ENCODE measurements at regions not wholly inside any gene's neighbourhood (a gene's known extent, or its start where the extent isn't known, plus 50 kb on each side); places are given as distances from the start of the nearest gene placed in this dataset.

GRCh38 chr14:81981307-81981675 is 447.6 kb upstream of the SEL1L start:
- DNase-seq (ENCODE audit: low spot score), result no peak
- WGBS, result 47% methylated on average over 5 of the region's 5 CpGs
- no peak overlapping the region for H3K4me3 ChIP-seq
- no peak overlapping the region for H3K27ac ChIP-seq
- no peak for TF ChIP-seq POLR2A (IDR thresholded peaks at IDR 0.05)
- TF ChIP-seq CTCF (IDR thresholded peaks at IDR 0.05), result no peak
- TF ChIP-seq POLR2AphosphoS5 (IDR thresholded peaks at IDR 0.05), result no peak
- no peaks in the 10 kb centered on the region for H3K4me1 ChIP-seq (replicated peaks)
- no peaks in the 10 kb centered on the region for H3K9me3 ChIP-seq
- H3K36me3 ChIP-seq, result no peaks in the 10 kb centered on the region
- intact Hi-C loops (cut with DNase I), result no loop called here
- no peaks in the 10 kb centered on the region for H3K27me3 ChIP-seq (replicated peaks; ENCODE audit: insufficient read depth)

- Histone ChIP-seq H3K27ac (no peak overlapping the region), H3K4me3 (no peak overlapping the region), H3K4me1 (replicated peaks) (no peaks in the 10 kb centered on the region), H3K36me3 (no peaks in the 10 kb centered on the region), H3K9me3 (no peaks in the 10 kb centered on the region), H3K27me3 (replicated peaks; ENCODE audit: insufficient read depth) (no peaks in the 10 kb centered on the region)
- 72% methylated on average over 4 of the region's 4 CpGs for WGBS
- TF ChIP-seq CTCF (IDR thresholded peaks at IDR 0.05), result no peak
- no peak for TF ChIP-seq POLR2AphosphoS5 (IDR thresholded peaks at IDR 0.05)
- TF ChIP-seq POLR2A (IDR thresholded peaks at IDR 0.05), result no peak
- intact Hi-C loops (cut with DNase I), result no loop called here
- DNase-seq (ENCODE audit: low spot score), result no peak
These were observed 448.4 kb upstream of the SEL1L start for GRCh38 chr14:81982046-81982445.

- Histone ChIP-seq H3K27ac (no peak overlapping the region), H3K4me3 (no peak overlapping the region), H3K9me3 (no peaks in the 10 kb centered on the region), H3K4me1 (replicated peaks) (no peaks in the 10 kb centered on the region), H3K27me3 (replicated peaks; ENCODE audit: insufficient read depth) (no peaks in the 10 kb centered on the region), H3K36me3 (no peaks in the 10 kb centered on the region)
- intact Hi-C loops (cut with DNase I), result no loop called here
- no peak for DNase-seq (ENCODE audit: low spot score)
- TF ChIP-seq POLR2A (IDR thresholded peaks at IDR 0.05), result no peak
- no peak for TF ChIP-seq CTCF (IDR thresholded peaks at IDR 0.05)
- no peak for TF ChIP-seq POLR2AphosphoS5 (IDR thresholded peaks at IDR 0.05)
These were observed 452.4 kb upstream of the SEL1L start for GRCh38 chr14:81986005-81986404.

GRCh38 chr14:81989211-81989610 is 455.6 kb upstream of the SEL1L start:
- no peak overlapping the region for H3K27ac ChIP-seq
- 87% methylated on average over 3 of the region's 3 CpGs for WGBS
- H3K27me3 ChIP-seq (replicated peaks; ENCODE audit: insufficient read depth), result no peaks in the 10 kb centered on the region
- TF ChIP-seq POLR2A (IDR thresholded peaks at IDR 0.05) (no peak), POLR2AphosphoS5 (IDR thresholded peaks at IDR 0.05) (no peak), CTCF (IDR thresholded peaks at IDR 0.05) (no peak)
- no peaks in the 10 kb centered on the region for H3K9me3 ChIP-seq
- DNase-seq (ENCODE audit: low spot score), result no peak
- intact Hi-C loops (cut with DNase I), result no loop called here
- no peak overlapping the region for H3K4me3 ChIP-seq
- H3K36me3 ChIP-seq, result no peaks in the 10 kb centered on the region
- no peaks in the 10 kb centered on the region for H3K4me1 ChIP-seq (replicated peaks)

GRCh38 chr14:81990312-81990761 is 456.7 kb upstream of the SEL1L start:
- DNase-seq (ENCODE audit: low spot score), result peak; percentile 51
- H3K4me1 ChIP-seq (replicated peaks), result no peaks in the 10 kb centered on the region
- no peaks in the 10 kb centered on the region for H3K27me3 ChIP-seq (replicated peaks; ENCODE audit: insufficient read depth)
- TF ChIP-seq POLR2AphosphoS5 (IDR thresholded peaks at IDR 0.05), result no peak
- no peak for TF ChIP-seq POLR2A (IDR thresholded peaks at IDR 0.05)
- peak; percentile 72 to 87 (median 80) for TF ChIP-seq CTCF (IDR thresholded peaks at IDR 0.05)
- no peak overlapping the region for H3K4me3 ChIP-seq
- H3K27ac ChIP-seq, result no peak overlapping the region
- no peaks in the 10 kb centered on the region for H3K36me3 ChIP-seq
- intact Hi-C loops (cut with DNase I), result no loop called here
- WGBS, result 17% methylated on average over 7 of the region's 7 CpGs
- H3K9me3 ChIP-seq, result no peaks in the 10 kb centered on the region

All from prostate gland (tissue), 2 donors.